GM21390 (cell line): ENCODE measurements at regions not wholly inside any gene's neighbourhood (a gene's known extent, or its start where the extent isn't known, plus 50 kb on each side); places are given as distances from the start of the nearest gene placed in this dataset.

Experiments used
- ATAC-seq: cut with Tn5 transposase; IDR thresholded peaks from one replicate; pipeline ENCODE4 v1.9.1; 2021; ENCODE audit not compliant: unreplicated experiment

- ATAC-seq, result no peak
Measured at GRCh38 chr6:26305641-26305969, 59.4 kb upstream of the BTN3A2 start.

GRCh38 chr6:26306232-26306631 is 58.8 kb upstream of the BTN3A2 start:
- no peak for ATAC-seq

DNA sequence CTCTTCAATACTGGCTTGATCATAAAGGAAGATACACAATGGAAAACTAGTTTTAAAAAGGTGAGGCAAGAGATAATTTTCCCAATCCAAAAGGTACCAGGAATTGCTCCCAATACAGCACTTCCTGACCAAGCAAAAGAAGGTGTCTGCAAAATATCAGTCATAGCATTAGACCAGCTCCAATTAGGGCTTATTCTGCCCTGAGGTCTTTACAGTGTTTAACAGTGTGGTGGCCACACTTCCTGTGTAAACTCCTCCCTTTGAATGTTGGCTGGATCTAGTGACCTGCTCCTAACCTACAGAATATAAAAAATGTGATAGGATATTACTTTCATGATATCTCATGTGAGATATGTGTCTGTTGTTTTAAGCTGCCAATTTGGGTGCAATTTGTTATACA is 57.1 kb upstream of the BTN3A2 start:
- no peak for ATAC-seq

GRCh38 chr6:26309731-26310142 is 55.3 kb upstream of the BTN3A2 start:
- no peak for ATAC-seq

- ATAC-seq, result no peak
Measured at GRCh38 chr6:26311012-26311384, 54.0 kb upstream of the BTN3A2 start.

DNA sequence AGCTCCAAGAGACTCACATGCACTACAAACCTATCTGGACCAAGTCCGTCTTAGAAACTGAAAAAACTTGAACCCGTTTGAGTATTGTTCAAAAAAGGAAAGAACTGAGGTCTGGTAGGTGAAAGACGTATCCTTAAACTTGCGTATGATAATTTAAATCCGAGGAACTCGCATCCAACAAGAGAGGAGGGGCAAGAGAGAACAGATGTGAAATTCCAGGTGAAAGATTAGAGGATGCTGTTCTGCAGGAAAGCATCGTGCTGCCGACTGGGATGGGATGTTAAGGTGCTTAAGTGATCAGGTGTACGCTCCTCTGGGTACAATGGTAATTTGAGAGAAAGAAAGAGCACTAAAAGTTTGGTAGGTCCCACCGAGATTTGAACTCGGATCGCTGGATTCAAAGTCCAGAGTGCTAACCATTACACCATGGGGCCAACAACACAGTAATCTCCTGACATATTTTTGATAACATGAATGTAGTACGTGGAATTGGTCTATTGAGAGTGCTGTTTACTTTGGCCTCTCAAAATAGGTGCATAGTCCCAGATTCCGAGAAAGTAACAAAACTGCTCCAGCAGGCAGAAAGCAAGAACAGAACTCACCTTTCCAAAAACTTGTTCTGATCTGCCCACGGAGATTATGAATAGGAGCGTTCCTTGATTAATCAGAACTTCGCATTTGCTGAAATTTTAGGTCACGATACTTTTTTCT is 53.5 kb upstream of the BTN3A2 start:
- ATAC-seq, result no peak

DNA sequence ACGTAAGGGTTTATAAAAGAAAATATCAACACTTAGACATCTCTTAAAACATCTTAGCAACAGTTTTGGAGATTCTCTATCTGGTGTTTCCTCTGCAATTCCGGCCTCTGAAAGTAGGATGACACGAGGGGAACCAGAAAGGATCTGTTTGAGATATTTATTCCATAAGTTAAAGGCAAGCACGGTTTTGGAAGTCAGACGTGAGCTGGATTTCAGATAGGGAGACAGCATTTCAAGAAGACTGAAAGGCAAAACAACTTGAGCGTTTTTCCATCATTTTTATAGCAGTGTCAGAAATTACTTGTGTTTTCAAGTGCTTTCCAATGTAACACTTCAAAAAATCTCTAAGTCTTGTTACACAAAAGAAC is 52.9 kb upstream of the BTN3A2 start:
- ATAC-seq, result no peak

DNA sequence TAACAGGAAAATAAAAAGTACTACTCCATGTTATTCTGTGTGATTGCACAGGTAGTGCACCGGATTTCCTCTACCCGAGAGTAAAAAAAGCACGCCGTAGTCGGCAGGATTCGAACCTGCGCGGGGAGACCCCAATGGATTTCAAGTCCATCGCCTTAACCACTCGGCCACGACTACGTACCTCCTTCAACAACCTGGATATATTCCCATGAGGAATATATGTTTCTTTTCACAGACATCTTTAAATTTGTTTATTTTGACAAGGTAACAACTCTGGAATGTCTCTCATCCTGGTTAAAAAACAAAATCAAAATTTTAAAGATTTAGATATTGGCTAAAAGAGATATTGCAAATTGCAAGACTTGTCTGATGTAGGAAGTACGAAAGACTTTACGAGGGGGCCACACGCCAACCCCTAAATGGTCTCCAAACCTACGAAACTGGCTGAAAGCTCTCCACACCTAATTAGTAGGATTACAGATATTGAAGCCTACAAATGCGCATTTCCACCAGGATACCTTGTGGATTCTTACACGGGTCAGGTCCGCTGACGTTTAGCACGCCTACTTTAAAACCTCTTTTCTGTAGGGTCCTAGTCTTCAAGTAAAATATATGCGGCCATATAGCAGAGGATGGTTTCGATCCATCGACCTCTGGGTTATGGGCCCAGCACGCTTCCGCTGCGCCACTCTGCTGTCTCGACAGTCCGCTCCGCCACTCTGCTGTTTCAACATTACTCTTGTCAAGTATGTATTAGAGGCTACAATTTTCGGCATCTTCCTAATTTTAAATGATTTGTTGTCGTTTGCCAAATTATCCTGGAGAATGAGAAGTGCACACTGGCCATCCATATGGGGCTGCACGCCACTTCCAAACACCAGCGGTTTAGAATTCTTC is 52.2 kb upstream of the BTN3A2 start:
- ATAC-seq, result peak; percentile 44
